ENCODE measurements at regions not wholly inside any gene's neighbourhood (a gene's known extent, or its start where the extent isn't known, plus 50 kb on each side); places are given as distances from the start of the nearest gene placed in this dataset.

- no peak for TF ChIP-seq ZNF8 (CRISPR knock-in tag; IDR thresholded peaks at IDR 0.05)
- TF ChIP-seq TCF4 (CRISPR knock-in tag; IDR thresholded peaks at IDR 0.05; ENCODE audit: borderline replicate concordance) = no peak
- no peak for TF ChIP-seq ZNF70 (CRISPR knock-in tag; IDR thresholded peaks at IDR 0.05)
- no peak for TF ChIP-seq ZC3H10 (CRISPR knock-in tag; IDR thresholded peaks at IDR 0.05)
- no peak for TF ChIP-seq TSHZ2 (CRISPR knock-in tag; IDR thresholded peaks at IDR 0.05)
- no peak for TF ChIP-seq ARNTL (CRISPR knock-in tag; IDR thresholded peaks at IDR 0.05; ENCODE audit: borderline replicate concordance, low read depth)
- no peak for TF ChIP-seq CSRNP3 (CRISPR knock-in tag; IDR thresholded peaks at IDR 0.05)
- no peak for TF ChIP-seq SNAI2 (CRISPR knock-in tag; IDR thresholded peaks at IDR 0.05)
- TF ChIP-seq ISL1 (CRISPR knock-in tag; IDR thresholded peaks at IDR 0.05) = no peak
- no peak for TF ChIP-seq ZFP3 (CRISPR knock-in tag; IDR thresholded peaks at IDR 0.05)
- TF ChIP-seq POU6F1 (CRISPR knock-in tag; IDR thresholded peaks at IDR 0.05; ENCODE audit: borderline replicate concordance, low read depth) = no peak
- no peak for TF ChIP-seq PATZ1 (CRISPR knock-in tag; IDR thresholded peaks at IDR 0.05; ENCODE audit: borderline replicate concordance)
- ATAC-seq = no peak
Measured at GRCh38 chr12:19010726-19011125, 118.8 kb upstream of the PLEKHA5 start.

- TF ChIP-seq CREB5 (CRISPR knock-in tag; IDR thresholded peaks at IDR 0.05; ENCODE audit: low read depth) (no peak), ESRRG (CRISPR knock-in tag; IDR thresholded peaks at IDR 0.05) (no peak), ZFP3 (CRISPR knock-in tag; IDR thresholded peaks at IDR 0.05) (no peak), PATZ1 (CRISPR knock-in tag; IDR thresholded peaks at IDR 0.05; ENCODE audit: borderline replicate concordance) (no peak), TSHZ2 (CRISPR knock-in tag; IDR thresholded peaks at IDR 0.05) (no peak), RARB (CRISPR knock-in tag; IDR thresholded peaks at IDR 0.05) (no peak), ZFP30 (CRISPR knock-in tag; IDR thresholded peaks at IDR 0.05) (no peak), BACH2 (CRISPR knock-in tag; IDR thresholded peaks at IDR 0.05; ENCODE audit: borderline replicate concordance) (no peak), CSDC2 (CRISPR knock-in tag; IDR thresholded peaks at IDR 0.05) (no peak)
- no peak for ATAC-seq
Measured at GRCh38 chr12:19012965-19013364, 116.6 kb upstream of the PLEKHA5 start.
